ENCODE measurements at regions not wholly inside any gene's neighbourhood (a gene's known extent, or its start where the extent isn't known, plus 50 kb on each side); places are given as distances from the start of the nearest gene placed in this dataset.

- intact Hi-C loops (cut with DNase I) = no loop called here
- Histone ChIP-seq H3K36me3 (no peaks in the 10 kb centered on the region), H3K27me3 (no peaks in the 10 kb centered on the region), H3K4me1 (peaks cover 0 to 5% of the 10 kb centered on the region in 2 donors), H3K9me3 (no peaks in the 10 kb centered on the region), H3K27ac (no peak overlapping the region), H3K4me3 (replicated peaks in 1 of 3) (no peak overlapping the region)
- TF ChIP-seq CTCF (IDR thresholded peaks at IDR 0.05) (no peak), POLR2A (IDR thresholded peaks at IDR 0.05) (no peak)
- no peak for DNase-seq
- WGBS, 2 donors = 93 to 94% methylated on average over 5 of the region's 5 CpGs
Observed at GRCh38 chrX:118218079-118218478, 101.5 kb upstream of the KLHL13 start.

- TF ChIP-seq CTCF (IDR thresholded peaks at IDR 0.05) (no peak), POLR2A (IDR thresholded peaks at IDR 0.05) (no peak)
- Histone ChIP-seq H3K27me3 (no peaks in the 10 kb centered on the region), H3K27ac (no peak overlapping the region), H3K36me3 (no peaks in the 10 kb centered on the region), H3K4me3 (replicated peaks in 1 of 3) (no peak overlapping the region), H3K9me3 (no peaks in the 10 kb centered on the region), H3K4me1 (peaks cover 0 to 5% of the 10 kb centered on the region in 2 donors)
- intact Hi-C loops (cut with DNase I) = no loop called here
- WGBS, 2 donors = 90 to 93% methylated on average over 5 of the region's 5 CpGs
- DNase-seq = no peak
Observed at GRCh38 chrX:118218940-118219339, 102.3 kb upstream of the KLHL13 start.

- Histone ChIP-seq H3K27ac (no peak overlapping the region), H3K27me3 (no peaks in the 10 kb centered on the region), H3K4me3 (replicated peaks in 1 of 3) (no peak overlapping the region), H3K4me1 (peaks cover 0 to 5% of the 10 kb centered on the region in 2 donors), H3K9me3 (no peaks in the 10 kb centered on the region), H3K36me3 (no peaks in the 10 kb centered on the region)
- no peak for DNase-seq
- no peak for TF ChIP-seq CTCF (IDR thresholded peaks at IDR 0.05)
- no peak for TF ChIP-seq POLR2A (IDR thresholded peaks at IDR 0.05)
- intact Hi-C loops (cut with DNase I) = no loop called here
- WGBS, 2 donors = 91 to 100% methylated on average over 1 of the region's 1 CpG
Observed at GRCh38 chrX:118219866-118220265, 103.3 kb upstream of the KLHL13 start.

GRCh38 chrX:118220509-118220908 lies 103.9 kb upstream of the KLHL13 start:
- no peaks in the 10 kb centered on the region for H3K36me3 ChIP-seq
- TF ChIP-seq CTCF (IDR thresholded peaks at IDR 0.05) (no peak), POLR2A (IDR thresholded peaks at IDR 0.05) (no peak)
- no peak overlapping the region for H3K4me3 ChIP-seq (replicated peaks in 1 of 3)
- 91 to 95% methylated on average over 1 of the region's 1 CpG for WGBS, 2 donors
- intact Hi-C loops (cut with DNase I) = no loop called here
- peaks cover 0 to 5% of the 10 kb centered on the region in 2 donors for H3K4me1 ChIP-seq
- no peaks in the 10 kb centered on the region for H3K27me3 ChIP-seq
- no peak overlapping the region for H3K27ac ChIP-seq
- DNase-seq = no peak
- no peaks in the 10 kb centered on the region for H3K9me3 ChIP-seq

GRCh38 chrX:118221270-118221669 lies 104.7 kb upstream of the KLHL13 start:
- no peak overlapping the region for H3K27ac ChIP-seq
- 79 to 84% methylated on average over 4 of the region's 4 CpGs for WGBS, 2 donors
- no peak for DNase-seq
- no peaks in the 10 kb centered on the region for H3K36me3 ChIP-seq
- H3K4me3 ChIP-seq (replicated peaks in 1 of 3) = no peak overlapping the region
- no peak for TF ChIP-seq POLR2A (IDR thresholded peaks at IDR 0.05)
- TF ChIP-seq CTCF (IDR thresholded peaks at IDR 0.05) = no peak
- peaks cover 0 to 5% of the 10 kb centered on the region in 2 donors for H3K4me1 ChIP-seq
- intact Hi-C loops (cut with DNase I) = no loop called here
- H3K27me3 ChIP-seq = no peaks in the 10 kb centered on the region
- no peaks in the 10 kb centered on the region for H3K9me3 ChIP-seq
